ENCODE measurements at regions not wholly inside any gene's neighbourhood (a gene's known extent, or its start where the extent isn't known, plus 50 kb on each side); places are given as distances from the start of the nearest gene placed in this dataset.

- no peak overlapping the region for H3K4me3 ChIP-seq (ENCODE audit: low read length)
- H3K4me1 ChIP-seq (ENCODE audit: insufficient read depth, low read length) = no peaks in the 10 kb centered on the region
- H2AFZ ChIP-seq (ENCODE audit: low read depth, low read length) = no peak overlapping the region
- H3K27me3 ChIP-seq (ENCODE audit: insufficient read depth, low read length) = no peaks in the 10 kb centered on the region
- H3K9me3 ChIP-seq (ENCODE audit: low read length) = no peaks in the 10 kb centered on the region
- H3K36me3 ChIP-seq (ENCODE audit: insufficient read depth, low read length) = no peaks in the 10 kb centered on the region
Measured at GRCh38 chr9:7970681-7971330, 171.2 kb upstream of the DMAC1 start.

DNA sequence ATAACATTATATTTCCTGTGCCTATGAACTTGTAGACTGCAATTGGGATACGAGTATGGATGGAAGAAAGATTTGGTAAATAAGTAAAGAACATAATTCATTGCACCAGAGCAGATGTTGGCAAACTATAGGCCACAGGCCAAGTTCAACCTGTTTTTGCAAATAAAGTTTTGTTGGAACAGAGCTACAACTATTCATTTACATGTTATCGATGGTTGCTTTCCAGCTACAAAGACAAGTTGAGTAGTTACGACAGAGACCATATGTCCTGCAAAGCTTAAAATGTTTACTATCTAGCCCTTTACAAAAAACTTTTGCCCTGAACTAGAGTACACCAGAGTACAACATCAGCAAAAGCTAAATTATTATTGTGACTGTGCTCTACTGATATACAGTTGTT, 169.1 kb upstream of the DMAC1 start:
- H3K4me3 ChIP-seq (ENCODE audit: low read length) = no peak overlapping the region
- H3K36me3 ChIP-seq (ENCODE audit: insufficient read depth, low read length) = no peaks in the 10 kb centered on the region
- H3K27me3 ChIP-seq (ENCODE audit: insufficient read depth, low read length) = no peaks in the 10 kb centered on the region
- H2AFZ ChIP-seq (ENCODE audit: low read depth, low read length) = no peak overlapping the region
- no peaks in the 10 kb centered on the region for H3K4me1 ChIP-seq (ENCODE audit: insufficient read depth, low read length)
- H3K9me3 ChIP-seq (ENCODE audit: low read length) = no peaks in the 10 kb centered on the region

- no peaks in the 10 kb centered on the region for H3K4me1 ChIP-seq (ENCODE audit: insufficient read depth, low read length)
- H2AFZ ChIP-seq (ENCODE audit: low read depth, low read length) = no peak overlapping the region
- no peaks in the 10 kb centered on the region for H3K36me3 ChIP-seq (ENCODE audit: insufficient read depth, low read length)
- no peaks in the 10 kb centered on the region for H3K9me3 ChIP-seq (ENCODE audit: low read length)
- H3K4me3 ChIP-seq (ENCODE audit: low read length) = no peak overlapping the region
- H3K27me3 ChIP-seq (ENCODE audit: insufficient read depth, low read length) = no peaks in the 10 kb centered on the region
Measured at GRCh38 chr9:7967851-7968250, 168.3 kb upstream of the DMAC1 start.

- no peaks in the 10 kb centered on the region for H3K27me3 ChIP-seq (ENCODE audit: insufficient read depth, low read length)
- H3K9me3 ChIP-seq (ENCODE audit: low read length) = no peaks in the 10 kb centered on the region
- H2AFZ ChIP-seq (ENCODE audit: low read depth, low read length) = no peak overlapping the region
- H3K36me3 ChIP-seq (ENCODE audit: insufficient read depth, low read length) = no peaks in the 10 kb centered on the region
- no peaks in the 10 kb centered on the region for H3K4me1 ChIP-seq (ENCODE audit: insufficient read depth, low read length)
- H3K4me3 ChIP-seq (ENCODE audit: low read length) = no peak overlapping the region
Measured at GRCh38 chr9:7967093-7967827, 167.7 kb upstream of the DMAC1 start.

DNA sequence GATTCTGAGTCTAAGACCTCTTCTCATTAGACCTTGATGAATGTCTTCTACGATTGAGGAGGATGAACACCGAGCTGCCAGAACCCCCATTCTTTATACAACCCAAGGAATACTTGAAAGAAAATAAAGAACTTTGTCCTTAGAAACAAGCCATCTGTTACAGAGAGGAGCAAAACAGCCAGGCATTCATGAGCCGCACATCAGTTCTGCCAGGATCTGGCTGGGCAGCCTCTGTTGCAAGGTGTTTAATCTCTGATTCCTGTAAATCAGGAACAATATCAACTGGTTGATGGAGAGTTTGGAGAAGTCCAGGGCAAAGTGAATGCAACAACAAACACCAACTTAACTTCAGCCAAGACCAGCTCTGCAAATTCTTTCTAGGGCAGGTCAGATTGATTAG, 165.5 kb upstream of the DMAC1 start:
- H3K4me1 ChIP-seq (ENCODE audit: insufficient read depth, low read length) = peaks cover 13% of the 10 kb centered on the region
- no peak overlapping the region for H2AFZ ChIP-seq (ENCODE audit: low read depth, low read length)
- no peaks in the 10 kb centered on the region for H3K36me3 ChIP-seq (ENCODE audit: insufficient read depth, low read length)
- H3K27me3 ChIP-seq (ENCODE audit: insufficient read depth, low read length) = no peaks in the 10 kb centered on the region
- no peak overlapping the region for H3K4me3 ChIP-seq (ENCODE audit: low read length)
- H3K9me3 ChIP-seq (ENCODE audit: low read length) = no peaks in the 10 kb centered on the region

GRCh38 chr9:7963026-7963425, 163.4 kb upstream of the DMAC1 start:
- H2AFZ ChIP-seq (ENCODE audit: low read depth, low read length) = no peak overlapping the region
- H3K27me3 ChIP-seq (ENCODE audit: insufficient read depth, low read length) = no peaks in the 10 kb centered on the region
- H3K4me1 ChIP-seq (ENCODE audit: insufficient read depth, low read length) = peaks cover 13% of the 10 kb centered on the region
- H3K36me3 ChIP-seq (ENCODE audit: insufficient read depth, low read length) = no peaks in the 10 kb centered on the region
- H3K9me3 ChIP-seq (ENCODE audit: low read length) = no peaks in the 10 kb centered on the region
- no peak overlapping the region for H3K4me3 ChIP-seq (ENCODE audit: low read length)

- Histone ChIP-seq H3K9me3 (ENCODE audit: low read length) (no peaks in the 10 kb centered on the region), H3K4me3 (ENCODE audit: low read length) (no peak overlapping the region), H3K27me3 (ENCODE audit: insufficient read depth, low read length) (no peaks in the 10 kb centered on the region), H3K36me3 (ENCODE audit: insufficient read depth, low read length) (no peaks in the 10 kb centered on the region), H3K4me1 (ENCODE audit: insufficient read depth, low read length) (peaks cover 13% of the 10 kb centered on the region), H2AFZ (ENCODE audit: low read depth, low read length) (no peak overlapping the region)
Measured at GRCh38 chr9:7961076-7961475, 161.5 kb upstream of the DMAC1 start.

DNA sequence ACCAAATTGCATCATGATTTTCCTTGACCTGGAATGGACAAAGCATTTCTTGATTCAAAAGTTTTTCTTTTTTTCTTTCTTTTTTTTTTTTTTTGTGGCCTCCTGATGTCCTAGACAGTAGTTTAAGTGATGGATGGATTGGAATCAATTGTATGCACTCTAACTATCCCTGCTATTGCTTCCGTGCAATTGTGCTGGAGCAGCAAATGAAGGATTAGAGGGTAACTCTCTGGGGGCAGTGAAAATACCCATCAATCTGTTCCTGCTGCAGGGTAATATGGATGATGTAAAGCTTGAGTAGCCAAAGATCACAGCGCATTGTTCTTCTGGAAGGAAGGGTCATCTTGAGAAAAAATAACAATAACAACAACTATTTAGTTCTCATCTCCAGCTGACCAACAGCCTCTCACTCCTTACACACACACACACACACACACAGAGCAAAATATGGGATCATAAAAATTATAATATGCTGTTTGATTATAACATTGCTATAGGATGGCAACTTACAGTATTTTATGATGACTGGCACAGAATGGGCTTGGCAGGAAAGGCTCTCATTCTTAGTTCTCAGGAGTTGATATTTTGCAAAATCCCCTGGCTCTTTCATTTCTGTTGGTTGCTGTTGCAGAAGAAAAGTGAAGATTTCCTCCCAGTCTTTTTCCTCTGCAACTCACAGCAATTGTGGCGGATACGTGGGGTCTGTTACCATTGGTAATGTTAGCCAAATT, 160.9 kb upstream of the DMAC1 start:
- no peaks in the 10 kb centered on the region for H3K9me3 ChIP-seq (ENCODE audit: low read length)
- no peak overlapping the region for H3K4me3 ChIP-seq (ENCODE audit: low read length)
- H3K27me3 ChIP-seq (ENCODE audit: insufficient read depth, low read length) = no peaks in the 10 kb centered on the region
- no peak overlapping the region for H2AFZ ChIP-seq (ENCODE audit: low read depth, low read length)
- peaks cover 13% of the 10 kb centered on the region for H3K4me1 ChIP-seq (ENCODE audit: insufficient read depth, low read length)
- no peaks in the 10 kb centered on the region for H3K36me3 ChIP-seq (ENCODE audit: insufficient read depth, low read length)

DNA sequence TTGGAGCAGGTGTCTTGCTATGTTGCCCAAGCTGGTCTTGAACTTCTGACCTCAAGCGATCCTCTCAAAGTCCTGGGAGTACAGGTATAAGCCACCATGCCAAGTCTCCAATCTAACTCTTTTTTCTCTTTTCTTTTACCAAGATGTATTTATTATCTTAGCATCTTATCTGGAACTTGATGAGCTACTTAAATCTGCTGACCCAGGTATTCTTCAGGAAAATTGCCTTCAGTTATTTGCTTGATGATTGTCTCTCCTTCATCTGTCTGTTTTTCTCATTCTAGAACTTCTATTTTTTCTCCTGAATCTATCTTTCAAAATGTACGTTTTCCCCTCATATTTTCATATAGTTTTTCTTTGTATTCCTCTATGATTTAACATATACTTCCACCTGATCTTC, 158.2 kb upstream of the DMAC1 start:
- peaks cover 13% of the 10 kb centered on the region for H3K4me1 ChIP-seq (ENCODE audit: insufficient read depth, low read length)
- H3K36me3 ChIP-seq (ENCODE audit: insufficient read depth, low read length) = no peaks in the 10 kb centered on the region
- no peak overlapping the region for H3K4me3 ChIP-seq (ENCODE audit: low read length)
- H3K9me3 ChIP-seq (ENCODE audit: low read length) = no peaks in the 10 kb centered on the region
- no peaks in the 10 kb centered on the region for H3K27me3 ChIP-seq (ENCODE audit: insufficient read depth, low read length)
- no peak overlapping the region for H2AFZ ChIP-seq (ENCODE audit: low read depth, low read length)

DNA sequence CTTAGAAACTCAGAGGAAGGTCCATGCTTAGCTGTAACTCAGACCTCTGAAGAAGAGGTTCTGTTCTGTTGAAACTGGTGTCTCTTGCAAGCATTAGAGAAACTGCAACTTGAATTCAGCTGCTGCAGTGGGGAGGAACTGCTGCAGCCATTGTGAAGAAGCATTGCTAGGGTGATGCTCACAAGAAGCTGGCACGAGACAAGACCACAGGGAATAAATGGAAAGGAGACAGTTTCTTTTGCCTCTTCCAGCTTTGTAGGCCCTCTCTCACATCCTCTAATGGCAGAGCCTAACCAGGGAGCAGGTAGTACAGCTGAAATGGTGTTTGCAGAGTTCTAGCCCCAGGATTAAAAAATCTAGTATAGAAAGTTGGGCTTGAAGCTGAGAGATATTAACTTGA, 148.0 kb upstream of the DMAC1 start:
- H2AFZ ChIP-seq (ENCODE audit: low read depth, low read length) = peak overlapping the region; percentile 86
- H3K27me3 ChIP-seq (ENCODE audit: insufficient read depth, low read length) = no peaks in the 10 kb centered on the region
- H3K4me3 ChIP-seq (ENCODE audit: low read length) = no peak overlapping the region
- no peaks in the 10 kb centered on the region for H3K36me3 ChIP-seq (ENCODE audit: insufficient read depth, low read length)
- H3K4me1 ChIP-seq (ENCODE audit: insufficient read depth, low read length) = no peaks in the 10 kb centered on the region
- H3K9me3 ChIP-seq (ENCODE audit: low read length) = no peaks in the 10 kb centered on the region

DNA sequence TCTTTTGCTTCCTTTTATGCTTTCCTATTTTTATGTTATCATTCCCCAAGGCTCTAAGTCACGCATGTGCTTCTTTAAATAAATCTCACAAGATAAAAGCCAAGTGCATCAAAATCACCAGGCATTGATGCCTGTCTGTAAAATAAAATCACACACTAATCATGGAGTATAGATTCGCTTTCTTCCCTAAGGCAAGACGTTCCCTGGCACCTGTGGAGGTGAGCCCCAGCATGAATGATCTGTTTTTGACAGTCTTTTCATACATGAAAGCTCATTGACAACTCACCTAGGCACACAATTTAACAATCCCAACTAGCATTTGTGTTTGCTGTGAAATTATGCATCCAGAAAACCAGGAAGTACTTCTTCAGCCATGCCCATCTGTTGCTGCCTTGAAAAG, 146.9 kb upstream of the DMAC1 start:
- Histone ChIP-seq H3K9me3 (ENCODE audit: low read length) (no peaks in the 10 kb centered on the region), H2AFZ (ENCODE audit: low read depth, low read length) (no peak overlapping the region), H3K4me3 (ENCODE audit: low read length) (no peak overlapping the region), H3K36me3 (ENCODE audit: insufficient read depth, low read length) (no peaks in the 10 kb centered on the region), H3K4me1 (ENCODE audit: insufficient read depth, low read length) (no peaks in the 10 kb centered on the region), H3K27me3 (ENCODE audit: insufficient read depth, low read length) (no peaks in the 10 kb centered on the region)

- Histone ChIP-seq H3K27me3 (ENCODE audit: insufficient read depth, low read length) (no peaks in the 10 kb centered on the region), H3K9me3 (ENCODE audit: low read length) (peaks cover 4% of the 10 kb centered on the region), H3K36me3 (ENCODE audit: insufficient read depth, low read length) (no peaks in the 10 kb centered on the region), H3K4me1 (ENCODE audit: insufficient read depth, low read length) (no peaks in the 10 kb centered on the region), H3K4me3 (ENCODE audit: low read length) (no peak overlapping the region), H2AFZ (ENCODE audit: low read depth, low read length) (no peak overlapping the region)
Measured at GRCh38 chr9:7944572-7944971, 145.0 kb upstream of the DMAC1 start.

GRCh38 chr9:7937761-7938491, 138.3 kb upstream of the DMAC1 start:
- H3K27me3 ChIP-seq (ENCODE audit: insufficient read depth, low read length) = no peaks in the 10 kb centered on the region
- H3K4me1 ChIP-seq (ENCODE audit: insufficient read depth, low read length) = peaks cover 8% of the 10 kb centered on the region

More at GRCh38 chr9:7937761-7938491, 138.3 kb upstream of the DMAC1 start:
- no peaks in the 10 kb centered on the region for H3K36me3 ChIP-seq (ENCODE audit: insufficient read depth, low read length)
- H3K9me3 ChIP-seq (ENCODE audit: low read length) = peaks cover 4% of the 10 kb centered on the region
- H3K4me3 ChIP-seq (ENCODE audit: low read length) = no peak overlapping the region
- H2AFZ ChIP-seq (ENCODE audit: low read depth, low read length) = no peak overlapping the region

All from neuron (in vitro differentiated cells).